Cardiac muscle cell (in vitro differentiated cells and primary cell): ENCODE measurements at regions not wholly inside any gene's neighbourhood (a gene's known extent, or its start where the extent isn't known, plus 50 kb on each side); places are given as distances from the start of the nearest gene placed in this dataset.

ENCODE experiments used
- DNase-seq, 2 donors: peaks; one replicate each; pipeline versions ENCODE4 v3.0.0 to v3.0.0-alpha.2; 2010 to 2017; ENCODE audit warnings: low read depth in 1 of 2, low spot score in 1 of 2
- H3K27ac ChIP-seq: fragments of 200-600 bp; sonication (generic); 2 replicates; pipeline ENCODE4 v1.5.1; 2016
- H3K27me3 ChIP-seq: fragments of 200-600 bp; sonication (generic); 2 replicates; pipeline ENCODE4 v1.6.0; 2016; ENCODE audit warnings: control low read depth
- H3K36me3 ChIP-seq: fragments of 200-600 bp; sonication (generic); 2 replicates; pipeline ENCODE4 v1.5.1; 2016; ENCODE audit warnings: control low read depth
- H3K4me1 ChIP-seq: fragments of 200-600 bp; sonication (generic); 2 replicates; pipeline ENCODE4 v1.8.1; 2017; ENCODE audit warnings: low read depth, mild to moderate bottlenecking, mixed run types
- H3K4me3 ChIP-seq: fragments of 200-600 bp; sonication (generic); 2 replicates; pipeline ENCODE4 v1.5.1; 2016; ENCODE audit warnings: mild to moderate bottlenecking
- H3K9me3 ChIP-seq: fragments of 200-600 bp; sonication (generic); 2 replicates; pipeline ENCODE4 v1.5.1; 2017; ENCODE audit warnings: low read depth, mild to moderate bottlenecking, control low read depth
- TF ChIP-seq, protein P1 (sequence below): IDR thresholded peaks from 2 replicates; pipeline ENCODE4 v1.5.1; 2012; ENCODE audit warnings: low read depth, mild to moderate bottlenecking, low read length

DNA sequence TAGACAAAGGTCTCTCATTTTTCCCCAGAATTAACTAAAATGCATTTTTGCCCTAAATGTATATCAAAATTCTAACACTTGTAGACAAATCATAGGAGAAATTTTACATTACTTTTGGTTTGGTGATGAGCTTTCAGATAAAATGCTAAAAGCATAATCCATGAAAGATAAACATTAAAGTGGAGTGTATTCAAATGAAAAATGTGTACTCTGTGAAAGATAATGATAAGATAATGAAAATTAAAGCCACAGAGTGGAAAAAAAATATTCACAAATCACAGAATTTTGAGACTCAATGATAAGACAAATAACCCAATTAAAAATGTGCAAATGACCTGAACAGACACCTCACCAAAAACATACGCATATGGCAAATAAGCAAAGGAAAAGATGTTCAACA, 176.9 kb upstream of the ADAMTS16 start:
- Histone ChIP-seq H3K27me3 (no peaks in the 10 kb centered on the region), H3K27ac (no peak overlapping the region), H3K4me1 (no peaks in the 10 kb centered on the region), H3K4me3 (no peak overlapping the region), H3K36me3 (no peaks in the 10 kb centered on the region), H3K9me3 (no peaks in the 10 kb centered on the region)
- no peak for DNase-seq
- TF ChIP-seq, protein P1, sequence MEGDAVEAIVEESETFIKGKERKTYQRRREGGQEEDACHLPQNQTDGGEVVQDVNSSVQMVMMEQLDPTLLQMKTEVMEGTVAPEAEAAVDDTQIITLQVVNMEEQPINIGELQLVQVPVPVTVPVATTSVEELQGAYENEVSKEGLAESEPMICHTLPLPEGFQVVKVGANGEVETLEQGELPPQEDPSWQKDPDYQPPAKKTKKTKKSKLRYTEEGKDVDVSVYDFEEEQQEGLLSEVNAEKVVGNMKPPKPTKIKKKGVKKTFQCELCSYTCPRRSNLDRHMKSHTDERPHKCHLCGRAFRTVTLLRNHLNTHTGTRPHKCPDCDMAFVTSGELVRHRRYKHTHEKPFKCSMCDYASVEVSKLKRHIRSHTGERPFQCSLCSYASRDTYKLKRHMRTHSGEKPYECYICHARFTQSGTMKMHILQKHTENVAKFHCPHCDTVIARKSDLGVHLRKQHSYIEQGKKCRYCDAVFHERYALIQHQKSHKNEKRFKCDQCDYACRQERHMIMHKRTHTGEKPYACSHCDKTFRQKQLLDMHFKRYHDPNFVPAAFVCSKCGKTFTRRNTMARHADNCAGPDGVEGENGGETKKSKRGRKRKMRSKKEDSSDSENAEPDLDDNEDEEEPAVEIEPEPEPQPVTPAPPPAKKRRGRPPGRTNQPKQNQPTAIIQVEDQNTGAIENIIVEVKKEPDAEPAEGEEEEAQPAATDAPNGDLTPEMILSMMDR: no peak

DNA sequence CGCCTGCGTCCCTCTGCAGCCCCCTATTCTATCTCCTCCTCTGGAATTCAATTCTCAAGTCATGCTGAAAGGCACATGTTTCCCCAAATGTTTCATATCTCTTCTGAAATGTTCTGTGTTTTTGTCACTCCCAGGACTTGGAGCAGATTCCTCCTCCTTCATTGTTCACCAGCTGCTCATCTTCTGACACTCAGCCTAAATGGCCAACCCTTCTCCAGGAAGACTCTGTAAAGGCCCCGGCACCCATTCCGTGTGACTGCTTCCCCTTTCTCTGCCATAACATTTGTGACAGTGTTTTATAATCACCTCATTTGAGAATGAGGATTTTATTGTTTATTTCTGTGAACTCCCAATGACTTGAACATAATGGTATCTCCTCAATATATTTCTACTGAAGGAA, 170.8 kb upstream of the ADAMTS16 start:
- DNase-seq: no peak
- no peaks in the 10 kb centered on the region for H3K36me3 ChIP-seq
- no peaks in the 10 kb centered on the region for H3K4me1 ChIP-seq
- H3K27ac ChIP-seq: no peak overlapping the region
- H3K4me3 ChIP-seq: no peak overlapping the region
- H3K9me3 ChIP-seq: no peaks in the 10 kb centered on the region
- no peaks in the 10 kb centered on the region for H3K27me3 ChIP-seq
- TF ChIP-seq, protein P1: no peak

DNA sequence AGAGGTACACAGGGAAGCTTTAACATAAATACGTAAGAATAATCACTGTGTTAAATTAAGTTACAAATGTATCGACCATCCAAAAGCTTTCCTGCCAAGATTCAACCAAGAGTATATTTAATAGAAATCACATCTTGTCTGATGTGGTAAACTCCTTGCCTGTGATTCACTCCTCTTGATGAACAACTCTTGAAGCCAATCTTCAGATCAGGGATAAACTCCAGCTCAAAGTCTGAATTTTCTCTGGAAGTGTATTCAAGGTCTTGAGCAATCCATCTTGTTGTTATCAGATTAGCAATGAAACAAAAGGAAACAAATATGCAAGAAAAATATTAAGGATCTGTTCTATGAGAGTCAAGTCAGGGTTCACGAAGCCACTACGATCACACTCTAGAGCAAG, 170.0 kb upstream of the ADAMTS16 start:
- Histone ChIP-seq H3K36me3 (no peaks in the 10 kb centered on the region), H3K4me1 (no peaks in the 10 kb centered on the region), H3K27ac (no peak overlapping the region), H3K27me3 (no peaks in the 10 kb centered on the region), H3K4me3 (no peak overlapping the region), H3K9me3 (no peaks in the 10 kb centered on the region)
- no peak for DNase-seq
- TF ChIP-seq, protein P1: no peak

GRCh38 chr5:4976902-4977301, 163.2 kb upstream of the ADAMTS16 start:
- H3K9me3 ChIP-seq: no peaks in the 10 kb centered on the region
- TF ChIP-seq, protein P1: no peak
- no peak overlapping the region for H3K4me3 ChIP-seq
- H3K27ac ChIP-seq: no peak overlapping the region
- H3K4me1 ChIP-seq: no peaks in the 10 kb centered on the region
- no peaks in the 10 kb centered on the region for H3K36me3 ChIP-seq
- H3K27me3 ChIP-seq: no peaks in the 10 kb centered on the region
- no peak for DNase-seq

DNA sequence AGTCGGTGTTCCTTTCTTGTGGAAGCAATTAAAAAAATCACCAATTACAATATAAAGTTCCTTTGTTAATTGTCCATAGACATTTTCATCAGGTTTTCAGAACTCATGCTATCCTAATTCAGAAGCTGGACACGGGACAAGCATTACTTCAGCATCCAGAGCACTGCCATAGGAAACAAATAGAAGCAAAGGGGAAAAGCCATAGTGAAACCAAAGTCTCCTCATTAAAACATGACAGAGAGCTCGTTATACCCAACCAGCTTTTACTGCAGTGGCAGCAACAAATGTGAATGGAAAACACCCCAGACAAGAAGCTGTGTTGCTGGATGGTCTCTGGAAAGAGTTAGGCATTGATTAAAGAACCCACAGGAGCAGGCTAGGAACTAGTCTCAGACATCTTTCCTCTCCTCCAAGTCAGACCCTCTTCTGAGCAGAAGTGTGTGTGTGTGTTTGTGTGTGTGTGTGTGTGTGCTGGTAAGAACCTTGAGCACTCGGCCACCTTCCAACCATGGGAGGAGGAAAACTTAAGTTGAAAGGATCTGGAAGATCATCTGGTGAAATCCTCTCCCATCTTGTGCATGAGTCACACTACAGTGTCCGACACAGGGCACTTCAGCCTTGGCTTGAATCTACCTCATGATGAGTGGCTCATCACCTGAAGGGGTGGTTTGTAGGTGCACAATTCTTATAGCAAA, 162.6 kb upstream of the ADAMTS16 start:
- no peak for DNase-seq
- TF ChIP-seq, protein P1: no peak

More for the DNA sequence above, 162.6 kb upstream of the ADAMTS16 start:
- no peaks in the 10 kb centered on the region for H3K27me3 ChIP-seq
- H3K36me3 ChIP-seq: no peaks in the 10 kb centered on the region
- H3K4me1 ChIP-seq: no peaks in the 10 kb centered on the region
- no peak overlapping the region for H3K27ac ChIP-seq
- no peaks in the 10 kb centered on the region for H3K9me3 ChIP-seq
- no peak overlapping the region for H3K4me3 ChIP-seq
